ENCODE measurements at regions not wholly inside any gene's neighbourhood (a gene's known extent, or its start where the extent isn't known, plus 50 kb on each side); places are given as distances from the start of the nearest gene placed in this dataset.

DNA sequence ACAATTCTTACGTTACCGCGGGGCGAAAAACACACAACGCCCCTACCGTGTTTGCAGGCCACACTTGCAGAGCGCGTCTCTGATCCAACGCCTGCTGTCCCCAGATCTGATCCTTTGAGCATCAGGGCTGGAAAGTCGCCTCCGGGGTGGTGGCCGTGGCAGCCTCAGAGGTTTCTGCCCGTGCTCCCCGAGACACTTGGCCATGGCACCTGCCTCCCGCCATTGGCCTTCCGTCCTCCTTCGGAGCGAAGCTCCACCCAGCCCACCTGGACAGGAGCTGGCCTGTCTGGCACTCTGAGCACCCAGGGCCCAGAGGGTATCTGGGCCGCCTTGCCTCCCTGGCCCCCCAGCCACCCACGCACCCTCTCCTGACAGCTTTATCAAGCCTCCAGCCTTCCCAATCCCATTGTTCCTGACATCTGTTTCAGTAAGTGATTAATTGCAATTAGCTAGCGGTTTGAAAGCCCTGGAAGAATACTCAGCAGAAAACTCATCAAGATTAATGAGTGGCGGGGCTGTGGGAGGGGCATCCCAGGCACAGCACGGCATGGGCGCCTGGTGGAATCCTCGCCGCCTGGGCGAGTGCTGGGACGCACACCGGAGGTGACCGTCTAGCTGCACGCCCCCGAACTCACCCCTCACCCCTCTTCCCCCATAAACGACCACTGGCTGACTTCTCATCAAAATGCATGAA is 181.5 kb upstream of the GSE1 start:
- H3K4me1 ChIP-seq, result peaks cover 4% of the 10 kb centered on the region
- ATAC-seq, result no peak
- H3K4me3 ChIP-seq, result no peak overlapping the region
- no peaks in the 10 kb centered on the region for H3K27me3 ChIP-seq (ENCODE audit: low read depth)
- DNase-seq, result peak; percentile 40
- H3K9me3 ChIP-seq, result no peaks in the 10 kb centered on the region
- H3K36me3 ChIP-seq, result no peaks in the 10 kb centered on the region
- TF ChIP-seq, protein P1, sequence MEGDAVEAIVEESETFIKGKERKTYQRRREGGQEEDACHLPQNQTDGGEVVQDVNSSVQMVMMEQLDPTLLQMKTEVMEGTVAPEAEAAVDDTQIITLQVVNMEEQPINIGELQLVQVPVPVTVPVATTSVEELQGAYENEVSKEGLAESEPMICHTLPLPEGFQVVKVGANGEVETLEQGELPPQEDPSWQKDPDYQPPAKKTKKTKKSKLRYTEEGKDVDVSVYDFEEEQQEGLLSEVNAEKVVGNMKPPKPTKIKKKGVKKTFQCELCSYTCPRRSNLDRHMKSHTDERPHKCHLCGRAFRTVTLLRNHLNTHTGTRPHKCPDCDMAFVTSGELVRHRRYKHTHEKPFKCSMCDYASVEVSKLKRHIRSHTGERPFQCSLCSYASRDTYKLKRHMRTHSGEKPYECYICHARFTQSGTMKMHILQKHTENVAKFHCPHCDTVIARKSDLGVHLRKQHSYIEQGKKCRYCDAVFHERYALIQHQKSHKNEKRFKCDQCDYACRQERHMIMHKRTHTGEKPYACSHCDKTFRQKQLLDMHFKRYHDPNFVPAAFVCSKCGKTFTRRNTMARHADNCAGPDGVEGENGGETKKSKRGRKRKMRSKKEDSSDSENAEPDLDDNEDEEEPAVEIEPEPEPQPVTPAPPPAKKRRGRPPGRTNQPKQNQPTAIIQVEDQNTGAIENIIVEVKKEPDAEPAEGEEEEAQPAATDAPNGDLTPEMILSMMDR (IDR thresholded peaks at IDR 0.05), result no peak
- intact Hi-C loops (cut with DNase I), result no loop called here
- no peak overlapping the region for H3K27ac ChIP-seq

GRCh38 chr16:85432606-85433005 is 180.5 kb upstream of the GSE1 start:
- H3K36me3 ChIP-seq, result no peaks in the 10 kb centered on the region
- ATAC-seq (no peak), DNase-seq (no peak)
- TF ChIP-seq, protein P1 (IDR thresholded peaks at IDR 0.05), result no peak
- H3K27ac ChIP-seq, result no peak overlapping the region
- H3K4me1 ChIP-seq, result peaks cover 14% of the 10 kb centered on the region
- H3K27me3 ChIP-seq (ENCODE audit: low read depth), result no peaks in the 10 kb centered on the region
- no peak overlapping the region for H3K4me3 ChIP-seq
- intact Hi-C loops (cut with DNase I), result no loop called here
- no peaks in the 10 kb centered on the region for H3K9me3 ChIP-seq

DNA sequence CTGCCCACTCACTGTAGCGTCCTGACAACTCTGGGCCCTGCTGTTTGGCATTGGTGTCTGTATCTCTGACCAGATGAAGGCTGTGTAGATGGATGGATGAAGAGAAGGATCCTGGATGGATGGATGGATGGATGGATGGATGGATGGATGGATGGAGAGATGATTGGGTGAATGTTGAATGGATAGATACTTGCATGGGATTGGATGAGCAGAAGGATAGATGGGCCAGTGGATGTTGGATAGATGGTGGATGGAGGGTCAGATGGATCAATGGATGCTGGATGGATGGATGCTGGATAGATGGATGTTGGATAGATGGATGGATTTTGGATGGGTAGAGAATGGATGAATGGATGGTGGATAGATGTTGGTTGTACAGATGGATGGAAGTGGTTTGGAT is 179.6 kb upstream of the GSE1 start:
- DNase-seq (no peak), ATAC-seq (no peak)
- Histone ChIP-seq H3K4me3 (no peak overlapping the region), H3K4me1 (peaks cover 16% of the 10 kb centered on the region), H3K9me3 (no peaks in the 10 kb centered on the region), H3K27ac (no peak overlapping the region), H3K27me3 (ENCODE audit: low read depth) (no peaks in the 10 kb centered on the region), H3K36me3 (no peaks in the 10 kb centered on the region)
- intact Hi-C loops (cut with DNase I), result no loop called here
- TF ChIP-seq, protein P1 (IDR thresholded peaks at IDR 0.05), result no peak

DNA sequence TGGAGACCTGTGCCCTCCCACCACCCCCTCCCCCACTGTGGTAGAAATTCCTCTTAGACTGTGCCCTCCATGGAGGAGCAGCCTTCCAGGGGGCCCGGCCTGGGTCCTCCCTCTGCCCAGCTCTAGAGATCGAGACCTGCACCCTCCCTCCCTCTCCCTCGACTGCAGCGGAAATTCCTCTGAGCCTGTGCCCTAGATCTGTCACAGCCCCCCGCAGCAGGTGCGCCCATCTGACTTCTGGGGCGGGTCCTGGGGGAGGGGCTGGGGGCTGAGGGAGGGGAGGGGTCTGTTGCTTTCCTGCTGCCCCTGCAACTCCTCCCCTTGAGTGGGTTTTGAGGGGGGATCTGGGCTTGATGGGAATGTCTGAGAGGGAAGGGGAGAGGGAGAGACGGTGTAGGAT is 177.8 kb upstream of the GSE1 start:
- TF ChIP-seq, protein P1 (IDR thresholded peaks at IDR 0.05), result no peak
- peaks cover 16% of the 10 kb centered on the region for H3K4me1 ChIP-seq
- DNase-seq, result no peak
- H3K4me3 ChIP-seq, result no peak overlapping the region
- H3K36me3 ChIP-seq, result no peaks in the 10 kb centered on the region
- no peak for ATAC-seq
- H3K27ac ChIP-seq, result no peak overlapping the region
- no peaks in the 10 kb centered on the region for H3K9me3 ChIP-seq
- H3K27me3 ChIP-seq (ENCODE audit: low read depth), result no peaks in the 10 kb centered on the region
- intact Hi-C loops (cut with DNase I), result no loop called here

GRCh38 chr16:85435700-85436099 is 177.4 kb upstream of the GSE1 start:
- no peaks in the 10 kb centered on the region for H3K9me3 ChIP-seq
- intact Hi-C loops (cut with DNase I), result no loop called here
- DNase-seq, result no peak
- H3K4me1 ChIP-seq, result peaks cover 16% of the 10 kb centered on the region
- TF ChIP-seq, protein P1 (IDR thresholded peaks at IDR 0.05), result no peak
- H3K27me3 ChIP-seq (ENCODE audit: low read depth), result no peaks in the 10 kb centered on the region
- no peak for ATAC-seq
- H3K36me3 ChIP-seq, result no peaks in the 10 kb centered on the region
- no peak overlapping the region for H3K27ac ChIP-seq
- H3K4me3 ChIP-seq, result no peak overlapping the region

All from lower lobe of right lung (tissue), 2 donors.